ENCODE measurements at regions not wholly inside any gene's neighbourhood (a gene's known extent, or its start where the extent isn't known, plus 50 kb on each side); places are given as distances from the start of the nearest gene placed in this dataset.

DNA sequence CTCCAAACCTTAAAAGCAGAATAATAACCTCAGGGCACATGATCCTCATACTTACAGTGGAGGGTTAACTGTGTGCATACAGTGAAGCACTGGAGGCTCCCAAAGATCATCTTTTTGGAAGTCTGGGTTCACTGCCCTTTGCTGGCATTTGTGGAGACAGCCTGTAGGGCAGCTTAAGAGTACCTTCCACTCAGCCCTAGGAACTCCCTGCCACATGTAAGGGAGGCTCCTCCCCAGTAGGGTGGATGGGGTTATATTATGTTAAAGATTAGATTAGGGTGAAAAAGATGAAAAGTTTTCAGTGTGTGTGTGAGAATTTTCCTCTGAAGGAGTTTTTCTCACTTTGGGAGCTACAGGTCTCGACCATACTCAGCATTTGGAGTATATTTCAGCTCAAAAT is 388.4 kb downstream of the RAB28 start:
- TF ChIP-seq XBP1 (CRISPR knock-in tag; IDR thresholded peaks at IDR 0.05) (no peak), ZNF12 (CRISPR knock-in tag; IDR thresholded peaks at IDR 0.05) (no peak), BRCA1 (CRISPR knock-in tag; IDR thresholded peaks at IDR 0.05) (no peak), CEBPB (IDR thresholded peaks at IDR 0.05; ENCODE audit: borderline replicate concordance, low read depth, low read length) (no peak), GTF2F1 (IDR thresholded peaks at IDR 0.05; ENCODE audit: low read length) (no peak), RAD21 (CRISPR knock-in tag; IDR thresholded peaks at IDR 0.05) (no peak), TEAD2 (CRISPR knock-in tag; IDR thresholded peaks at IDR 0.05) (no peak)
- TF ChIP-seq, protein P1, sequence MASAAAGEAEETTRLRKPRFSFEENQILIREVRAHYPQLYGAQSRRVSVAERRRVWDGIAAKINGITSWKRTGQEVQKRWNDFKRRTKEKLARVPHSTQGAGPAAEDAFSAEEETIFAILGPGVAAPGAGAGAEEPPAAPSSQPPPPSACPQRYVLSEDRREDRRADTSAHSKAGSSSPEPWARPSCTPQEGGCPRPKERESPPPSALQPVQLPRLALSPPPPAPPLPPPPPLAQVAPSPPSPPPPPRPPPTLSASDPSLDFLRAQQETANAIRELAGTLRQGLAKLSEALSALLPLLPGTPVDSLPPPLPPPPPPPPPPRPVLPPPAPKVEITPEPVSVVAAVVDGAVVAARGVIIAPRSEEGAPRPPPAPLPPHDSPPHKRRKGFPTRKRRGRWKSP (CRISPR knock-in tag; IDR thresholded peaks at IDR 0.05), result no peak

Measured in HepG2 (cell line).